ENCODE measurements at regions not wholly inside any gene's neighbourhood (a gene's known extent, or its start where the extent isn't known, plus 50 kb on each side); places are given as distances from the start of the nearest gene placed in this dataset.

DNA sequence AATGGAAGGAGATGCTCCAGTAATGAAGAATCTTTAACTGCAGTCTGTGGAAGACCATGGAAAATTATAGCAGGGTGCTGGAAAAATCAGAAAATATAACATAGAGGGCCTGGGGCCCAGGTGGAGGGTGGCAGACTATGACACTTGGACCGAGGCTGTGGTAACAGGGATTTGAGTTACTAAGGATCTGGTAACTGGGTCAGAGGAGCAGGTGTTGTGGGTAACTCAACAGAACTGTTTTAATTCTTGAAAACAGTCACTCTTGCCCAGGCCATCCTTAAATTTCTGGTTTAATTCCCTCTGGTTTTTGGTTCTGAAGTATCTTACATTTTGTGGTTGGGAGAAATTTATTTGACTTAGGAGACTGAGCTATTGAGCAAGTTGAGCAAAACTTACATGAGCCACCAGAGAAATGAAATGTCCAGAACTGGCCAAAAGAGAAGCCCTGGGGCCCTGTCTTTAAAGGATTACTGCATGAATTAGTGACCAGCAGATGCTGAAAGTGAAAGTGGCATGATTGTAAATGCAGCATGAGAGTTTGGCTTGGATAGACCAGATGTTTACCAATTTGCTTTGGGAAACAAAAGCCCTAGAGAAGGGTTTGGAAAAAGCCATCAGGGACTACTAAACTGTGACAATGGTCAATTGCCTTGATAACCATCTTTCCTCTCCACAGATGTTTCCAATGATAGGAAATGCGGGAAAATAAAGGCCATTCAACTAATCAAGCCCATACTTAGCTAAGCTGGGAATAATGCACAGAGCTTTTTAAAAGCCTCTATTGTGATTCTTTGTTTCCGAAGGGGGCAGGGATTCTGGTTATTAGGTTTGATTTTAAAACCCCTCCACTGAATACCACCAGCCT, 374.9 kb upstream of the TGFBR2 start:
- Histone ChIP-seq H3K36me3 (ENCODE audit: control insufficient read depth, low read length) (no peaks in the 10 kb centered on the region), H3K79me2 (ENCODE audit: control insufficient read depth, low read length) (no peaks in the 10 kb centered on the region), H3K4me1 (ENCODE audit: control insufficient read depth, low read length) (no peaks in the 10 kb centered on the region), H4K20me1 (ENCODE audit: control insufficient read depth, insufficient read depth, low read depth, low read length) (no peaks in the 10 kb centered on the region), H3K27me3 (ENCODE audit: control insufficient read depth, low read length) (no peaks in the 10 kb centered on the region), H3K9me2 (replicated peaks; ENCODE audit: control insufficient read depth, low read length) (no peaks in the 10 kb centered on the region), H3K4me3 (ENCODE audit: low read length) (no peak overlapping the region), H3K4me2 (ENCODE audit: low read length) (no peak overlapping the region), H3F3A (ENCODE audit: control insufficient read depth, insufficient read depth) (no peaks in the 10 kb centered on the region), H3K9me3 (ENCODE audit: control insufficient read depth, insufficient read depth, low read length) (no peaks in the 10 kb centered on the region), H3K27ac (ENCODE audit: low read depth, low read length) (no peak overlapping the region)
- TF ChIP-seq, protein P1, sequence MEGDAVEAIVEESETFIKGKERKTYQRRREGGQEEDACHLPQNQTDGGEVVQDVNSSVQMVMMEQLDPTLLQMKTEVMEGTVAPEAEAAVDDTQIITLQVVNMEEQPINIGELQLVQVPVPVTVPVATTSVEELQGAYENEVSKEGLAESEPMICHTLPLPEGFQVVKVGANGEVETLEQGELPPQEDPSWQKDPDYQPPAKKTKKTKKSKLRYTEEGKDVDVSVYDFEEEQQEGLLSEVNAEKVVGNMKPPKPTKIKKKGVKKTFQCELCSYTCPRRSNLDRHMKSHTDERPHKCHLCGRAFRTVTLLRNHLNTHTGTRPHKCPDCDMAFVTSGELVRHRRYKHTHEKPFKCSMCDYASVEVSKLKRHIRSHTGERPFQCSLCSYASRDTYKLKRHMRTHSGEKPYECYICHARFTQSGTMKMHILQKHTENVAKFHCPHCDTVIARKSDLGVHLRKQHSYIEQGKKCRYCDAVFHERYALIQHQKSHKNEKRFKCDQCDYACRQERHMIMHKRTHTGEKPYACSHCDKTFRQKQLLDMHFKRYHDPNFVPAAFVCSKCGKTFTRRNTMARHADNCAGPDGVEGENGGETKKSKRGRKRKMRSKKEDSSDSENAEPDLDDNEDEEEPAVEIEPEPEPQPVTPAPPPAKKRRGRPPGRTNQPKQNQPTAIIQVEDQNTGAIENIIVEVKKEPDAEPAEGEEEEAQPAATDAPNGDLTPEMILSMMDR (IDR thresholded peaks at IDR 0.05; ENCODE audit: low read depth, low read length, poor library complexity, severe bottlenecking) = no peak
- no peak for TF ChIP-seq EZH2phosphoT487 (IDR thresholded peaks at IDR 0.05; ENCODE audit: borderline replicate concordance, low read length)

- Histone ChIP-seq H3K36me3 (ENCODE audit: control insufficient read depth, low read length) (no peaks in the 10 kb centered on the region), H3K4me2 (ENCODE audit: low read length) (no peak overlapping the region), H3K4me1 (ENCODE audit: control insufficient read depth, low read length) (no peaks in the 10 kb centered on the region), H3K79me2 (ENCODE audit: control insufficient read depth, low read length) (no peaks in the 10 kb centered on the region), H3K9me2 (replicated peaks; ENCODE audit: control insufficient read depth, low read length) (no peaks in the 10 kb centered on the region), H3K27ac (ENCODE audit: low read depth, low read length) (no peak overlapping the region), H3K9me3 (ENCODE audit: control insufficient read depth, insufficient read depth, low read length) (no peaks in the 10 kb centered on the region), H3F3A (ENCODE audit: control insufficient read depth, insufficient read depth) (no peaks in the 10 kb centered on the region), H4K20me1 (ENCODE audit: control insufficient read depth, insufficient read depth, low read depth, low read length) (no peaks in the 10 kb centered on the region), H3K4me3 (ENCODE audit: low read length) (no peak overlapping the region), H3K27me3 (ENCODE audit: control insufficient read depth, low read length) (no peaks in the 10 kb centered on the region)
- no peak for TF ChIP-seq EZH2phosphoT487 (IDR thresholded peaks at IDR 0.05; ENCODE audit: borderline replicate concordance, low read length)
- TF ChIP-seq, protein P1 (IDR thresholded peaks at IDR 0.05; ENCODE audit: low read depth, low read length, poor library complexity, severe bottlenecking) = no peak
Measured at GRCh38 chr3:30232142-30232541, 374.3 kb upstream of the TGFBR2 start.

- Histone ChIP-seq H4K20me1 (ENCODE audit: control insufficient read depth, insufficient read depth, low read depth, low read length) (no peaks in the 10 kb centered on the region), H3K27ac (ENCODE audit: low read depth, low read length) (no peak overlapping the region), H3K9me2 (replicated peaks; ENCODE audit: control insufficient read depth, low read length) (no peaks in the 10 kb centered on the region), H3K79me2 (ENCODE audit: control insufficient read depth, low read length) (no peaks in the 10 kb centered on the region), H3K9me3 (ENCODE audit: control insufficient read depth, insufficient read depth, low read length) (no peaks in the 10 kb centered on the region), H3K4me2 (ENCODE audit: low read length) (no peak overlapping the region), H3F3A (ENCODE audit: control insufficient read depth, insufficient read depth) (no peaks in the 10 kb centered on the region), H3K36me3 (ENCODE audit: control insufficient read depth, low read length) (no peaks in the 10 kb centered on the region), H3K27me3 (ENCODE audit: control insufficient read depth, low read length) (no peaks in the 10 kb centered on the region), H3K4me1 (ENCODE audit: control insufficient read depth, low read length) (no peaks in the 10 kb centered on the region), H3K4me3 (ENCODE audit: low read length) (no peak overlapping the region)
- no peak for TF ChIP-seq EZH2phosphoT487 (IDR thresholded peaks at IDR 0.05; ENCODE audit: borderline replicate concordance, low read length)
- TF ChIP-seq, protein P1 (IDR thresholded peaks at IDR 0.05; ENCODE audit: low read depth, low read length, poor library complexity, severe bottlenecking) = no peak
Measured at GRCh38 chr3:30233913-30234646, 372.3 kb upstream of the TGFBR2 start.

Measured in DOHH2 (cell line).